ENCODE measurements at regions not wholly inside any gene's neighbourhood (a gene's known extent, or its start where the extent isn't known, plus 50 kb on each side); places are given as distances from the start of the nearest gene placed in this dataset.

- Histone ChIP-seq H3K4me1 (no peaks in the 10 kb centered on the region), H3K9me3 (no peaks in the 10 kb centered on the region), H3K27me3 (no peaks in the 10 kb centered on the region), H3K36me3 (no peaks in the 10 kb centered on the region), H3K27ac (replicated peaks in 1 of 4) (no peak overlapping the region), H3K4me3 (no peak overlapping the region)
- intact Hi-C loops (cut with DNase I), result no loop called here
- DNase-seq (ENCODE audit: extremely low spot score), result no peak
- 55% methylated on average over 2 of the region's 2 CpGs for WGBS
- no peak for TF ChIP-seq POLR2A (IDR thresholded peaks at IDR 0.05; ENCODE audit: low read depth)
- TF ChIP-seq EP300 (IDR thresholded peaks at IDR 0.05), result no peak
- no peak for TF ChIP-seq POLR2AphosphoS5 (IDR thresholded peaks at IDR 0.05)
- no peak for TF ChIP-seq CTCF (IDR thresholded peaks at IDR 0.05)
Measured at GRCh38 chr1:79969886-79970285, 963.4 kb upstream of the ADGRL4 start.

- no peak for DNase-seq (ENCODE audit: extremely low spot score)
- TF ChIP-seq POLR2A (IDR thresholded peaks at IDR 0.05; ENCODE audit: low read depth) (no peak), CTCF (IDR thresholded peaks at IDR 0.05) (no peak), EP300 (IDR thresholded peaks at IDR 0.05) (no peak), POLR2AphosphoS5 (IDR thresholded peaks at IDR 0.05) (no peak)
- H3K4me3 ChIP-seq, result no peak overlapping the region
- H3K27ac ChIP-seq (replicated peaks in 1 of 4), result no peak overlapping the region
- no peaks in the 10 kb centered on the region for H3K4me1 ChIP-seq
- intact Hi-C loops (cut with DNase I), result no loop called here
- no peaks in the 10 kb centered on the region for H3K27me3 ChIP-seq
- no peaks in the 10 kb centered on the region for H3K36me3 ChIP-seq
- H3K9me3 ChIP-seq, result no peaks in the 10 kb centered on the region
- WGBS, result 78% methylated on average over 2 of the region's 2 CpGs
Measured at GRCh38 chr1:79966438-79966837, 959.9 kb upstream of the ADGRL4 start.

GRCh38 chr1:79959635-79960034 is 953.1 kb upstream of the ADGRL4 start:
- H3K36me3 ChIP-seq, result no peaks in the 10 kb centered on the region
- TF ChIP-seq POLR2AphosphoS5 (IDR thresholded peaks at IDR 0.05), result no peak
- no peak for TF ChIP-seq POLR2A (IDR thresholded peaks at IDR 0.05; ENCODE audit: low read depth)
- no peak for TF ChIP-seq CTCF (IDR thresholded peaks at IDR 0.05)
- no peak for TF ChIP-seq EP300 (IDR thresholded peaks at IDR 0.05)
- H3K9me3 ChIP-seq, result no peaks in the 10 kb centered on the region
- H3K27ac ChIP-seq (replicated peaks in 1 of 4), result no peak overlapping the region
- H3K27me3 ChIP-seq, result no peaks in the 10 kb centered on the region
- no peak overlapping the region for H3K4me3 ChIP-seq
- DNase-seq (ENCODE audit: extremely low spot score), result no peak
- no peaks in the 10 kb centered on the region for H3K4me1 ChIP-seq
- intact Hi-C loops (cut with DNase I), result no loop called here
- whole genome bisulfite sequencing, result 96% methylated on average over 1 of the region's 1 CpG

GRCh38 chr1:79955966-79956365 is 949.4 kb upstream of the ADGRL4 start:
- H3K27me3 ChIP-seq, result no peaks in the 10 kb centered on the region
- H3K9me3 ChIP-seq, result peaks cover 0 to 8% (median 0%) of the 10 kb centered on the region in 4 donors
- no peaks in the 10 kb centered on the region for H3K4me1 ChIP-seq
- H3K4me3 ChIP-seq, result no peak overlapping the region
- intact Hi-C loops (cut with DNase I), result no loop called here
- DNase-seq (ENCODE audit: extremely low spot score), result no peak
- TF ChIP-seq CTCF (IDR thresholded peaks at IDR 0.05) (peak in 1 of 3 experiments; percentile 17), POLR2A (IDR thresholded peaks at IDR 0.05; ENCODE audit: low read depth) (no peak)
- H3K36me3 ChIP-seq, result no peaks in the 10 kb centered on the region
- WGBS, result 66% methylated on average over 1 of the region's 1 CpG
- no peak overlapping the region for H3K27ac ChIP-seq (replicated peaks in 1 of 4)

DNA sequence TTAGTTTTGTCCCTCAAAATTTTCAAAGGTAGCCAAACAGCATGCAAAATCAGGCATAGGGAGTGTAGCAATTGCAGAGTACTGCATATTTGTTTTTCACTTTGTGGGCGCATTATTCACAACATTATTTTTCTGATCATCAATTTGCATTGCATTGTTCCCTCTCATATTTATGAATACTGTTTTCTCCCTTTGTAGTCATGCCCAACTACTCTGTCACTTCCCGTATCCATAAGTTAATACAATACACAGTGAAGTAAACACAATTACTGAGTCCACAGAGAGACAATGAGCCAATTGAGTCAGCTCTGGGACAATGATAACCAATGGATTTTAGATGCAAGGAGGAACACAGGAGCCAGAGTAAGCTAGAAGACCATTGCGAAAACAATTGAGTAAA is 944.0 kb upstream of the ADGRL4 start:
- Histone ChIP-seq H3K4me3 (no peak overlapping the region), H3K27ac (replicated peaks in 1 of 4) (no peak overlapping the region), H3K36me3 (no peaks in the 10 kb centered on the region), H3K27me3 (no peaks in the 10 kb centered on the region), H3K9me3 (peaks cover 0 to 8% (median 0%) of the 10 kb centered on the region in 4 donors), H3K4me1 (no peaks in the 10 kb centered on the region)
- intact Hi-C loops (cut with DNase I), result no loop called here
- WGBS, result 95% methylated on average over 3 of the region's 3 CpGs
- TF ChIP-seq CTCF (IDR thresholded peaks at IDR 0.05), result no peak
- TF ChIP-seq EP300 (IDR thresholded peaks at IDR 0.05), result no peak
- TF ChIP-seq POLR2A (IDR thresholded peaks at IDR 0.05; ENCODE audit: low read depth), result no peak
- TF ChIP-seq POLR2AphosphoS5 (IDR thresholded peaks at IDR 0.05), result no peak
- no peak for DNase-seq (ENCODE audit: extremely low spot score)
